PC-9 (cell line): ENCODE measurements at regions not wholly inside any gene's neighbourhood (a gene's known extent, or its start where the extent isn't known, plus 50 kb on each side); places are given as distances from the start of the nearest gene placed in this dataset.

ENCODE experiments used
- EZH2 ChIP-seq: fragments of 200-600 bp; sonication (generic); IDR thresholded peaks from 2 replicates; pipeline ENCODE4 v1.8.0; 2017; ENCODE audit warnings: antibody characterized with exemption, low read depth
- TF ChIP-seq, protein P1 (sequence below): fragments of 200-600 bp; sonication (generic); conservative IDR thresholded peaks from 2 replicates; pipeline ENCODE4 v1.6.1; 2017; ENCODE audit warnings: mixed run types, antibody characterized with exemption, mild to moderate bottlenecking, moderate library complexity

DNA sequence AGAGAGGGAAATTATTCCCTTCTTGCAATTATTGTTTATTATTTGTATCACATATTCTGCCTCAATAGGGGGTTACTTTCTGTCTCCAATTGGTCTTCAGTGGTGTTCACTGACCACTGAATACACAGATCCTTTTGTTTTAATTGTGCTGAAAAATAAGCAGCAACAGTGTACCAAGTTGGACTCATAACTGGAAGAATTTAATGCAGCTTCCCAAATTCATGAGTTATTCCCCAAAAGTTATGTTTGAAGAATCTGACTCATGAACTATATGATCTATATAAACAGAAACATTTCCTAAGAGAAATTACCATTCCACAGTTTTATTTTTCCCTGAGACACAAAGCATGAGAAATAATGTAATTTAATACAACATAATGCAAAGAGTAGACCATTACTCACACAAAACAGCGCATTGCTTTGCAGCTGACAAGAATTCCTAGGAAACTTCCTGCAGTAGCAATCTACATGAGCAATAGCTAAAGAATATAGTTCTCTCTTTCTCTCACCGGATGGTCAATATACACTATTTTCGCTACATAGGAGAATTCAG, 479.2 kb downstream of the HTR7 start:
- TF ChIP-seq, protein P1, sequence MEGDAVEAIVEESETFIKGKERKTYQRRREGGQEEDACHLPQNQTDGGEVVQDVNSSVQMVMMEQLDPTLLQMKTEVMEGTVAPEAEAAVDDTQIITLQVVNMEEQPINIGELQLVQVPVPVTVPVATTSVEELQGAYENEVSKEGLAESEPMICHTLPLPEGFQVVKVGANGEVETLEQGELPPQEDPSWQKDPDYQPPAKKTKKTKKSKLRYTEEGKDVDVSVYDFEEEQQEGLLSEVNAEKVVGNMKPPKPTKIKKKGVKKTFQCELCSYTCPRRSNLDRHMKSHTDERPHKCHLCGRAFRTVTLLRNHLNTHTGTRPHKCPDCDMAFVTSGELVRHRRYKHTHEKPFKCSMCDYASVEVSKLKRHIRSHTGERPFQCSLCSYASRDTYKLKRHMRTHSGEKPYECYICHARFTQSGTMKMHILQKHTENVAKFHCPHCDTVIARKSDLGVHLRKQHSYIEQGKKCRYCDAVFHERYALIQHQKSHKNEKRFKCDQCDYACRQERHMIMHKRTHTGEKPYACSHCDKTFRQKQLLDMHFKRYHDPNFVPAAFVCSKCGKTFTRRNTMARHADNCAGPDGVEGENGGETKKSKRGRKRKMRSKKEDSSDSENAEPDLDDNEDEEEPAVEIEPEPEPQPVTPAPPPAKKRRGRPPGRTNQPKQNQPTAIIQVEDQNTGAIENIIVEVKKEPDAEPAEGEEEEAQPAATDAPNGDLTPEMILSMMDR, result no peak
- no peak for TF ChIP-seq EZH2
